Endodermal cell (in vitro differentiated cells): ENCODE measurements at regions not wholly inside any gene's neighbourhood (a gene's known extent, or its start where the extent isn't known, plus 50 kb on each side); places are given as distances from the start of the nearest gene placed in this dataset.

Experiments
- DNase-seq: peaks from one replicate; pipeline ENCODE4 v3.0.0-alpha.2; 2017
- H3K27ac ChIP-seq: 2 replicates; pipeline ENCODE4 v1.5.1; 2013; ENCODE audit warnings: mild to moderate bottlenecking, low read depth, low read length, moderate library complexity
- H3K27me3 ChIP-seq: 2 replicates; pipeline ENCODE4 v1.6.1; 2013; ENCODE audit warnings: mild to moderate bottlenecking, low read length, moderate library complexity; ENCODE audit not compliant: insufficient read depth, control insufficient read depth, poor library complexity, severe bottlenecking
- H3K36me3 ChIP-seq: 2 replicates; pipeline ENCODE4 v1.7.0; 2013; ENCODE audit warnings: mild to moderate bottlenecking, low read length, moderate library complexity; ENCODE audit not compliant: control insufficient read depth, insufficient read depth
- H3K4me1 ChIP-seq: one replicate; pipeline ENCODE4 v1.7.0; 2013; ENCODE audit warnings: low read length; ENCODE audit not compliant: control insufficient read depth, insufficient read depth
- H3K4me3 ChIP-seq: 2 replicates; pipeline ENCODE4 v1.5.1; 2013; ENCODE audit warnings: mild to moderate bottlenecking, low read length, moderate library complexity
- H3K9ac ChIP-seq: 2 replicates; pipeline ENCODE4 v1.6.1; 2013; ENCODE audit warnings: mild to moderate bottlenecking, low read length, moderate library complexity; ENCODE audit not compliant: poor library complexity, severe bottlenecking; ENCODE audit errors: extremely low read depth
- H3K9me3 ChIP-seq: 2 replicates; pipeline ENCODE4 v1.6.1; 2013; ENCODE audit warnings: mild to moderate bottlenecking, low read length, moderate library complexity; ENCODE audit not compliant: control insufficient read depth
- H3K27ac Mint-ChIP-seq: 2 replicates; pipeline ENCODE4 v1.8.0; 2020; ENCODE audit warnings: mixed read lengths
- H3K27me3 Mint-ChIP-seq: 2 replicates; pipeline ENCODE4 v1.8.0; 2021; ENCODE audit warnings: mild to moderate bottlenecking, mixed read lengths; ENCODE audit not compliant: insufficient read depth
- H3K36me3 Mint-ChIP-seq: 2 replicates; pipeline ENCODE4 v1.8.0; 2020; ENCODE audit warnings: low read depth, mixed read lengths
- H3K4me1 Mint-ChIP-seq: 2 replicates; pipeline ENCODE4 v1.8.0; 2020; ENCODE audit warnings: mixed read lengths
- H3K4me3 Mint-ChIP-seq: 2 replicates; pipeline ENCODE4 v1.8.0; 2020; ENCODE audit warnings: mild to moderate bottlenecking, moderate library complexity, mixed read lengths
- H3K9me3 Mint-ChIP-seq: 2 replicates; pipeline ENCODE4 v1.8.0; 2020; ENCODE audit warnings: mild to moderate bottlenecking, mixed read lengths
- WGBS, 2 experiments: methylation state at CpG; one replicate each; pipeline versions ENCODE4 v1.1.5 to v1.1.7; 2013; ENCODE audit warnings: missing lambda C conversion rate in 2 of 2, mixed read lengths in 1 of 2; ENCODE audit not compliant: insufficient coverage in 1 of 2, insufficient read length in 1 of 2; 5-methylcytosine and 5-hydroxymethylcytosine counted together
- TF ChIP-seq, protein P1 (sequence below): fragments of 200-600 bp; sonication (generic); conservative IDR thresholded peaks from 2 replicates; pipeline ENCODE4 v1.5.0; 2021; ENCODE audit warnings: antibody characterized with exemption, mild to moderate bottlenecking

DNA sequence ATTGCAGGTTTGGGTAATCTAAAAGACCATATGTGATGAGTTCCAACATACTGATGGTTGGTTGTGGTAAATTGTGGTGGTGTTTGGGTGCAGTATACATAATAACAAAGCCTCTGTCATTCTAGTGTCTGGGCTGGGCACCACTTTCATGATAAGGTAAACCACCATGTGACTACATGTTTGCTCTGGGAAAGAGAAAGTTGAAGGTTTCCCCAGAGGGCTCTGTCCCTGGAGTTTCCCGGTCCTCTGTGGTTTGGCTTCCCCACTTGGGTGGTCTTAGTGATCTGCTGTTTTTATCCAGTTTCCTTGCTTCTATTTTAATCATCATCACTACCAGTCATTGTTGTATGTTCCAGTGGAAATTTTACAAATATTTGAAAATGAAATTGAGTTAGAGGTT is 55.9 kb upstream of the TSPAN2 start:
- Mint-ChIP-seq H3K4me1 (peaks cover 12% of the 10 kb centered on the region), H3K36me3 (no peaks in the 10 kb centered on the region), H3K27me3 (no peaks in the 10 kb centered on the region), H3K4me3 (no peak overlapping the region), H3K9me3 (no peaks in the 10 kb centered on the region), H3K27ac (no peak overlapping the region)
- no peaks in the 10 kb centered on the region for H3K9me3 ChIP-seq
- H3K27me3 ChIP-seq, result no peaks in the 10 kb centered on the region
- H3K4me3 ChIP-seq, result no peak overlapping the region
- no peak for DNase-seq
- TF ChIP-seq, protein P1, sequence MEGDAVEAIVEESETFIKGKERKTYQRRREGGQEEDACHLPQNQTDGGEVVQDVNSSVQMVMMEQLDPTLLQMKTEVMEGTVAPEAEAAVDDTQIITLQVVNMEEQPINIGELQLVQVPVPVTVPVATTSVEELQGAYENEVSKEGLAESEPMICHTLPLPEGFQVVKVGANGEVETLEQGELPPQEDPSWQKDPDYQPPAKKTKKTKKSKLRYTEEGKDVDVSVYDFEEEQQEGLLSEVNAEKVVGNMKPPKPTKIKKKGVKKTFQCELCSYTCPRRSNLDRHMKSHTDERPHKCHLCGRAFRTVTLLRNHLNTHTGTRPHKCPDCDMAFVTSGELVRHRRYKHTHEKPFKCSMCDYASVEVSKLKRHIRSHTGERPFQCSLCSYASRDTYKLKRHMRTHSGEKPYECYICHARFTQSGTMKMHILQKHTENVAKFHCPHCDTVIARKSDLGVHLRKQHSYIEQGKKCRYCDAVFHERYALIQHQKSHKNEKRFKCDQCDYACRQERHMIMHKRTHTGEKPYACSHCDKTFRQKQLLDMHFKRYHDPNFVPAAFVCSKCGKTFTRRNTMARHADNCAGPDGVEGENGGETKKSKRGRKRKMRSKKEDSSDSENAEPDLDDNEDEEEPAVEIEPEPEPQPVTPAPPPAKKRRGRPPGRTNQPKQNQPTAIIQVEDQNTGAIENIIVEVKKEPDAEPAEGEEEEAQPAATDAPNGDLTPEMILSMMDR, result no peak
- no peak overlapping the region for H3K9ac ChIP-seq
- H3K4me1 ChIP-seq, result no peaks in the 10 kb centered on the region
- H3K36me3 ChIP-seq, result no peaks in the 10 kb centered on the region
- 95% methylated on average over 1 of the region's 1 CpG; no CpG with 5 or more reads in 1 of the 2 experiments for WGBS, 2 experiments
- H3K27ac ChIP-seq, result no peak overlapping the region

DNA sequence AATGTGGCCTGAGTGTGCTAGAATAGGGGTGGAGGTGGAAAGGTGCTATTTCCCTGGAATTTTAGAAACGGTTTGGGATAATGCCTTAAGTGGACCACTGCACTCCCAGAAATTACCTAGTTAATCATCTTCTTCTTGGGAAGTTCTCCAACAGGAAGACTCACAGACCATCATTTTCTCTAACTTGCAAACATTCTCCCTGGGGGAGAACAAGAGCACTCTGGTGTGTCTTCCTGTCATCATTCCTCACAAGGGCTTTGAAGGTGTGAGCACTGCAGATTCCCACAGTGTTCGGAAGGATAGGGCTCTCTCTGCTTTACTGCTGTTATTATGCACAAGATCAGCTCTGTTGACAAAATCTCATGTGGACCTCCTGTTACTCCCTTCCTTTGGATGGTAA is 54.9 kb upstream of the TSPAN2 start:
- no peaks in the 10 kb centered on the region for H3K9me3 ChIP-seq
- 91 to 100% methylated on average over 1 to 2 of the region's 2 CpGs for WGBS, 2 experiments
- peaks cover 12% of the 10 kb centered on the region for H3K4me1 Mint-ChIP-seq
- no peaks in the 10 kb centered on the region for H3K36me3 ChIP-seq
- H3K4me3 ChIP-seq, result no peak overlapping the region
- H3K36me3 Mint-ChIP-seq, result no peaks in the 10 kb centered on the region
- H3K27me3 Mint-ChIP-seq, result no peaks in the 10 kb centered on the region
- no peak overlapping the region for H3K9ac ChIP-seq
- no peaks in the 10 kb centered on the region for H3K27me3 ChIP-seq
- H3K27ac Mint-ChIP-seq, result no peak overlapping the region
- no peak overlapping the region for H3K4me3 Mint-ChIP-seq
- H3K9me3 Mint-ChIP-seq, result no peaks in the 10 kb centered on the region
- no peaks in the 10 kb centered on the region for H3K4me1 ChIP-seq
- H3K27ac ChIP-seq, result no peak overlapping the region
- TF ChIP-seq, protein P1, result no peak
- no peak for DNase-seq

DNA sequence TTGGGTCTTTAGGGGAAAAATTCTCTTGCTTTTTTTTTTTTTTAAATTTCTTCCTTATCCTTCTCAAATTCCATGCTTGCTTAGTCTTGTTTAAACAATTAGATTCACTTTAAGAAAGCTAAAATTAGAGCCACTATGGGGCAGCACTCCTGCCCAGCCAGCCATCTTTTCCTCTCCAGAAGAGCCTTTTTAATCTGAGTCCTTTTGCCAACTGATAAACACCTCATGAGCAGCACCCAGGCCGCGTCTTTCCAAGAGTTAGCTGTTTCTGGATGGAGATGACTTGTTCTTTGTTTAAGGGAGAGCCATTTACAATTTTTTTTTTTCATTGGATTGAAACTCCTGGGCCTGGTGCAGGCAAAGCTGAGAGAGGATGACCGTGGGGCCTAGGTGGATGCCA is 53.3 kb upstream of the TSPAN2 start:
- Mint-ChIP-seq H3K27ac (no peak overlapping the region), H3K27me3 (peaks cover 12% of the 10 kb centered on the region), H3K36me3 (no peaks in the 10 kb centered on the region), H3K4me3 (no peak overlapping the region), H3K4me1 (peaks cover 23% of the 10 kb centered on the region), H3K9me3 (no peaks in the 10 kb centered on the region)
- Histone ChIP-seq H3K4me1 (no peaks in the 10 kb centered on the region), H3K36me3 (no peaks in the 10 kb centered on the region), H3K9me3 (no peaks in the 10 kb centered on the region), H3K4me3 (no peak overlapping the region), H3K27ac (no peak overlapping the region), H3K27me3 (no peaks in the 10 kb centered on the region), H3K9ac (no peak overlapping the region)
- DNase-seq, result no peak
- TF ChIP-seq, protein P1, result peak; percentile 47
- WGBS, 2 experiments, result 90% methylated on average over 3 of the region's 3 CpGs; no CpG with 5 or more reads in 1 of the 2 experiments
